Mucosa of gallbladder (tissue), 1 donor: ENCODE measurements at regions not wholly inside any gene's neighbourhood (a gene's known extent, or its start where the extent isn't known, plus 50 kb on each side); places are given as distances from the start of the nearest gene placed in this dataset.
"Not testable (repeated sequence)": the region's sequence is repeated elsewhere in the genome, so short reads cannot be mapped to it uniquely, and the experiment has no call there.

Experiments
- DNase-seq: peaks from one replicate; pipeline ENCODE4 v3.0.0-alpha.2; 2020; ENCODE audit warnings: low spot score
- donor health status: DM: no; HTN: no; CAD: no.

- DNase-seq = no peak
Observed at GRCh38 chr14:85061256-85061655, 468.7 kb upstream of the FLRT2 start.

- DNase-seq = no peak
Observed at GRCh38 chr14:85063747-85064146, 466.2 kb upstream of the FLRT2 start.

DNA sequence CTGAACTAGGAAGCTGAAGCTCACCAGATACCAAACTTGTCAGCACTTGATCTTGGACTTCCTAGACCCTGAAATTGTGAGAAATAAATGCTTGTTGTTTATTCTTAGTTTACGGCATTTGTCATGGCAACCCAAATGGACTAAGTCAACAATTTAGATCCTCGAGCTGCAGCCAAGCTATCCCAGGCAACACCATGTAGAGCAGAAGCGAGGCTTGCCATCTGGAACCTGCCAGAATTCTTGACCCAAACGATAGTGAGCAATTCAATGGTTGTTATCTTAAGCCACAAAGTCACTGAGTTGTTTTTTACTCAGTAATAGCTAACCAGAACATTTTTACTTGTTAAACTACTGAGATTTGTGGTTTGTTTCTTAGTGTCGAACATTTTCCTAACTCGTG is 458.5 kb upstream of the FLRT2 start:
- peak; percentile 10 for DNase-seq

DNA sequence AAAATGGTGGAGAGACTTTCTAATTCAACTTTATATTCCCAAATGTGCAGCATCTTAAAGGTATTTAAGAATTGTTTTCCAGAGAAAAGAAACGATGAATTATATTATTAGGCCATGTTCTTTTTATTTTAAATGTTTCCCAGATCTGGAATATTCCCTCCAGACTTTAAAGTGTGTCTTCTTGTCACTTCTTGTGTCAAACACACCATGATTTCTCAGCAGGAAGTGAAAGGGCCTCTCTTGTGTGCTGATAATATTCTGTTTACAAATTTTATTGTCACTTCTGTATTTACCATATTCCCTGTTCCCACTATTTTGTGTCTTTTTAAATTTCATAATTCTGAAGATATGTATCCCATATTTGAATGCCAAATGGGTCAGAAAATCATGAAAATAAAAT is 455.0 kb upstream of the FLRT2 start:
- DNase-seq = no peak

GRCh38 chr14:85075694-85076476 is 454.1 kb upstream of the FLRT2 start:
- DNase-seq = no peak

DNA sequence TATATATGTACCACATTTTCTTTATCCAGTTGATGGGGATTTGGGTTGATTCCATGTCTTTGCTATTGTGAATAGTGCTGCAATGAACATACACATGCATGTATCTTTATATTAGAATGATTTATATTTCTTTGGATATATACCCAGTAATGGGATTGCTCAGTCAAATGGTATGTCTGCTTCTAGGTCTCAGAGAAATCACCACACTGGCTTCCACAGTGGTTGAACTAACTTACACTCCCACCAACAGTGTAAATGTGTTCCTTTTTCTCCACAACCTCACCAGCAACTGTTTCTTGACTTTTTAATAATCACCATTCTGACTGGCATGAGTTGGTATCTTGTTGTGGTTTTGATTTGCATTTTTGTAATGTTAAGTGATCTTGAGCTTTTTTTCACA is 452.2 kb upstream of the FLRT2 start:
- not testable (repeated sequence) for DNase-seq

GRCh38 chr14:85079842-85080730 is 449.9 kb upstream of the FLRT2 start:
- no peak for DNase-seq

DNA sequence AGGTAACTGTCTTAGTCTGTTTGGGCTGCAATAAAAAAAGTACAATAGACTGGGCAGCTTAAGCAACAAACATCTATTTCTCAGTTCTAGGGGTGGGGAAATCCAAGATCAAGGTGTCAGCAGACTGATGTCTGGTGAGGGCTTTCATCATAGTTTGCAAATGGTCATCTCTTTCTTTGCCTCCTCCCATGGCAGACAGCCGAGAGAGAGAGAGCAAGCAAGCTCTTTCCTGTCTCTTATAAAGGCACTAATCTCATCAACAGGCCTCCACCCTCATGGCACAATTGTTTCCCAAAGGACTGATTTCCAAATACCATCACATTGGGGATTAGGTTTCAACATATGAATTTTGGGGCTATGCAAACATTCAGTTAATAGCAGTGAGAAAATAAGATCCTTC is 445.6 kb upstream of the FLRT2 start:
- DNase-seq = no peak

GRCh38 chr14:85085981-85086380 is 444.0 kb upstream of the FLRT2 start:
- no peak for DNase-seq

DNA sequence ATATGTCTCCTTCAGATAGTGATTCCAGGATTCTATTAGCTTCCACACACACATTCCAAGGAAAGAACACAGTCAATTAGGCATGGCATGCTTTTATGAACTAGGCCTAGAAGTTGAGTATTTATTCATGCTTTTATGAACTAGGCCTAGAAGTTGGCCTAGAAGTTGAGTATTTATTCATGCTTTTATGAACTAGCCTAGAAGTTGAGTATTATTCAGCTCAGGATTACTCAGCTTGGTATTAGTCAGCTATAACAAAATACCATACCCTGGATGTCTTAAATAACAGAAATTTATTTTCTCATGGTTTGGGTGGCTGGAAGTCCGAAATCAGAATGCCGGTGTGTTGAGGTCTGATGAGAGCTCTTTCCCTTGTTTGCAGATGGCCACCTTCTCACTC is 442.7 kb upstream of the FLRT2 start:
- DNase-seq = no peak

DNA sequence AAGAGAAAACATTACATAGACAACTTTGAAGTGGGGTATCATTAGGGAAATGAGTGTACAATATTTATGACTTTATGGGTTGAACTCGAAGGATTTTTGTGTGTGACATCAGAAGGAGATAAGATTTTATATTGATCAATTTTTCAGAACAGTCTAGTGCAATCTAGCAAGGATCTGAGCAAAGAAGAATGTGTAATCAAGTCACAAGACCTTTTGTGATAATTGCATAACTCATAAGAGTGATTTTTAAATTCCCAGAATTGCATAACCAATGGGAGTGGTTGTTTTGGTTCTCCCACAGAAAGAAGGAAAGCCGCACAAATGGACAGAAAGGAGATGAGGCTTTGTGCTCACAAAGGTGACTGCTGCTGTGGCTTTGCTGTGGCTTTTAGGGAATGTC is 441.8 kb upstream of the FLRT2 start:
- DNase-seq = no peak

- no peak for DNase-seq
Observed at GRCh38 chr14:85090681-85091080, 439.3 kb upstream of the FLRT2 start.

DNA sequence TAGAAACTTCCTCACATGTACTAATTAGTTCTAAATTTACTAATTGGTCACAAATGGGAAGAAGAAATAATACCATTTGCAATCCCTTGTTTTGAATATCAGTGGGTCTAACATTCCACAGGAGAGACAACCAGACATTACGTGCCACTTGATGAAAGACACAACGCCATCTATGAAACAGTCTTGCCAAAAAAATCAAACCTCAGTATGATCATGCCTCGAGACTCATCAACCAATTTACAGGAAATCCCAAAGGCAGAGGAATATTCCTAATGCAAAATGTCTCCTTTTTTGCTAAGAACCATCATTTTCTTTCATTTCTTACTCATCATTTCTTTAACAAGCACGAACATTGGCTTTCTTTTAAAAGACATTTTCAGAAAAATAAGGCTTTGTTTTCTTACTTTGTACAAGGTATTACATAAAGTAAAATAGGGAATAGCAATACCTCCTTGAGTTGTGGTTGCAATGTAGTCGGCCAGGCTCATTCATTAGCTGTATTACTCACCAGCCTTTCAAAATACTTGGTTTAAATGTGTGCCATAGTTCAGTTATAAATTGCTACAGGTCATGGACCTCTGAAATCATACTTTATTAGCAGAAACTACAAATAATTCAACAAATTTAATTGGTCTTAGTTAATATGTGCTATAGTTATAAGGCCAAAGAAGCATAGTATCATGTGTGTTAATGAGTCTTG is 436.2 kb upstream of the FLRT2 start:
- DNase-seq = no peak

DNA sequence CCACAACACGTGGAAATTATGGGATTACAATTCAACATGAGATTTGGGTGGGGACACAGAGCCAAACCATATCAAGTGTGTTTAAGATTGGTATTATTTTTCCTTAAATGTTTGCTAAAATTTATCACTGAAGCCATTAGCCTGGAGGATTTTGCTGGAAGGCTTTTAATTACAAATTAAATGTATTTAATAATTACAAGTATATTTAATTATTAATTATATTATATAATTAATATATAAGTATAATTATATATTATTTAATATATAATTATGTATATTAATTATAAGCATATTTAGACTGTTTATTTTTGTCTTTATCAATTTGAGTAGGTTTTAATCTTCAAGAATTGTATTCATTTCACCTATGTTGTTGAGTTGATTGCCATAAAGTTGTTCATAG is 427.4 kb upstream of the FLRT2 start:
- DNase-seq = no peak

- no peak for DNase-seq
Observed at GRCh38 chr14:85106506-85106905, 423.4 kb upstream of the FLRT2 start.

DNA sequence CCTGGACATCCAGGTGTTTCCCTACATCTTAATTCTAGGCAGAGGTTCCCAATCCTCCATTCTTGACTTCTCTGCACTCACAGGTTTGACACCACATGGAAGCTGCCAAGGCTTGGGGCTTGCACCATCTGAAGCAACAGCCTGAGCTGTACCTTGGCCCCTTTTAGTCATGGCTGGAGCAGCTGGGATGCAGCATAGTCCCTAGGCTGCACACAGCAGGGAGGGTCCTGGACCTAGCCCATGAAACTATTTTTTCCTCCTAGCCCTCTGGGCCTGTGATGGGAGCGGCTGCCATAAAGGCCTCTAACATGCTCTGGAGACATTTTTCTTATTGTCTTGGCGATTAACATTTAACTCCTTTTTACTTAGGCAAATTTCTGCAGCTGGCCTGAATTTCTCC is 417.2 kb upstream of the FLRT2 start:
- no peak for DNase-seq

DNA sequence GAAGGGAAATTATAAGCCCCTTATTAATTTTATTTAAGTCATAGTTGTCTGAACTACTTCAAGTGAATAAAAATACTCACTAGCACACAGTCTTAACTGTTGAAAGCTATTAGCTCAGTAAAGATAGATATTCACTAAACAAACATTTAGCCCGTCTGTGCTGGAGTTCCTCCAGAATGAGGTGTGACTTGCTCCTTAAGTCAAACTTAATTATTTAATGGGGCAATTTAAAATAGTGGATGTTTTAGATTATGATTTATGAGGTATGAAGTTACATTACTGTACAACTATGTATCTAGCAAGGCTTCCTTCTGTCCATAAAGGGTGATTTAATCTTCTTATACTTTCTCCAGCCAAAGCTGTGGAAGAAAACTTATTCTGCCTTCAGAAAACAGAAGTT is 414.0 kb upstream of the FLRT2 start:
- DNase-seq = no peak

GRCh38 chr14:85118274-85118673 is 411.7 kb upstream of the FLRT2 start:
- no peak for DNase-seq

- no peak for DNase-seq
Observed at GRCh38 chr14:85122690-85123089, 407.3 kb upstream of the FLRT2 start.

DNA sequence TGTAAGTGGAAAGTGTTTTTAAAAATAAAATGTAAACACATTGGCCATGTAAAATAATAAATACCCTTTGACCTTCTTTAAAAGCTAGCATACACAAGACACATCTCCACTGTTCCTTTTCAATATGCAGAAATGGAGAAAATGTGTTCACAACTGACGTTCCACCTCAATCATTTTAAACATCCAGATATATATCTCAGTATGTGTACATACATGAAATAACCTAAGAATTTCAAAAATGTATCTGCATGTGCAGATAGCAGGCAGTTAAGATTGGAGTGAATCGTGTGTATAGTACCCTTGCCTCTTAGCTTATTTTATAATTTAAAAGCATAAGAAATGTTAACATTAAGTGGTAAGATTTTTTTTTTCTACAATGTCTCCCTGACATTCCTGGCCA is 406.2 kb upstream of the FLRT2 start:
- DNase-seq = no peak

DNA sequence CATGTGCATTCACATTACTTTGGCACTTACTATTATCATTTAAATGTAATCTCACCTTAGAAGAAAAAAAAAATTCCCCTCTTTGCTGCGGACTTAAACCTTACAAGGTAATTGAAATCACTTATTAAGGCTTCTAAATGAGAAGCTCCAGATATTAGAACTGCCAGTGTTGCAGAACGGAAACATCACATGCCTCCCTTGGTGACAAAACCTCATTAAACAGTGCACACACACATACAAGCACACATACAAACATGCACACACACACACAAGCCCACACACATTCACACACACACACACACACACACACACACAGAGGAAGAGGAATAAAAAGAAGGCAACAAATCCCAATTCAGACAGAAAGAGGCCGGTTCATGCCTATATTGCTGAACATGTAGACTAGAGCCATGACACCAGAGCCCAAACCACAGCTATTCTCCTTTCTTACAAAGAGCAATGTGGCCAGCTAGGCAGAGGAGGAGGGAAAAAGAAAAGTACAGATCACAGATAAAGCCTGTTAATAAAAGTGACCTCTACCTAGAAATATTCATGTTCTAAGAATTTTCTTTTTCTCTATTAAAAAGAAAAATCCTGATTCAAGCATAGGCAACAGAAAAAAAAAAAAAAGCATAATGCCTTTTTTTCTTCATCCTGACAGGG is 405.2 kb upstream of the FLRT2 start:
- DNase-seq = no peak

DNA sequence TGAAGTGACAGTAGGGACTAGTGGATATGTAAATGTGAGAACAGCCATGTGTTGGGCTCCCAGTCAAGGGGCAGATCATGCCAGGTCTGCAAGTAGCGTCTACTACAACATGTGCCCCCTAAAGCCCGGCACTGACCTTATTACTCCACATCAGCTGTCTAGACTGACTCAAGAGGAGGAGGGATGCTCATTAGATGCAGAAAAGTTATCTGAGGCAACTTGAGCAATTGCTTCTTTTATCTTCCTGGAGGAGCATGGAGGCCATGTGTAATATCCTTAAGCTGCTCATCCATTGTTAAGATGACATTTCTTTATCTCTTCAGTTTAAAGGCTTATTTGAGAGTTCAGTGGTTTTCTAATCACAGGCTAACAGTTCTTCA is 404.7 kb upstream of the FLRT2 start:
- DNase-seq = no peak
